ENCODE measurements at regions not wholly inside any gene's neighbourhood (a gene's known extent, or its start where the extent isn't known, plus 50 kb on each side); places are given as distances from the start of the nearest gene placed in this dataset.

DNA sequence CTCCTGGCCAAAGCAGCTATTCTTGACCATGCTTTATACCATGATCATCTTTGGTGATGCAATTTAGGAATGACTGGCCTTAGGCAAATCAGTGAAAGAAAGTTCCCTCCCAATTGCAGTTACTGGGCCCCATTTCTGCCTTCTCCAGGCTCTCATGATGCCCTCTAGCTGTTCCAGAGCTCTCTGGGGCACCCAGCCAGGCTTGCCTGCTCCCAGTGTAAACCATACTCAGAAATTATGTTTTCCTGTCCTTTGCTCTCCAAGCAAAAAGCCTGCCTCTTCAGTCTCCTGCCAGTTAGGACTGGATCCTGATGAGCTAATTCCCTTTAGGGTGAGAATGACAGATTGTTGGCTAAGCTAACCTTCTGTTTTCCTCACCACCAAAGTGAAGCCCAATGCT lies 85.3 kb upstream of the RBPJ start:
- H3K4me1 ChIP-seq (ENCODE audit: insufficient read depth, low read length, severe bottlenecking), result no peaks in the 10 kb centered on the region
- no peaks in the 10 kb centered on the region for H4K20me1 ChIP-seq (ENCODE audit: insufficient read depth, low read length)
- H3K36me3 ChIP-seq (ENCODE audit: insufficient read depth, low read length), result no peaks in the 10 kb centered on the region
- H3K27me3 ChIP-seq (ENCODE audit: insufficient read depth, low read length), result no peaks in the 10 kb centered on the region
- no peak overlapping the region for H3K9ac ChIP-seq (ENCODE audit: low read length)
- H3K4me3 ChIP-seq (ENCODE audit: low read depth, low read length, poor library complexity, severe bottlenecking), result no peak overlapping the region
- H3F3A ChIP-seq (ENCODE audit: insufficient read depth, low read length), result no peaks in the 10 kb centered on the region
- H2AFZ ChIP-seq (ENCODE audit: low read length), result no peak overlapping the region
- H3K4me2 ChIP-seq (ENCODE audit: low read length), result no peak overlapping the region
- TF ChIP-seq EZH2 (IDR thresholded peaks at IDR 0.05; ENCODE audit: borderline replicate concordance, low read length), result no peak
- TF ChIP-seq, protein P1, sequence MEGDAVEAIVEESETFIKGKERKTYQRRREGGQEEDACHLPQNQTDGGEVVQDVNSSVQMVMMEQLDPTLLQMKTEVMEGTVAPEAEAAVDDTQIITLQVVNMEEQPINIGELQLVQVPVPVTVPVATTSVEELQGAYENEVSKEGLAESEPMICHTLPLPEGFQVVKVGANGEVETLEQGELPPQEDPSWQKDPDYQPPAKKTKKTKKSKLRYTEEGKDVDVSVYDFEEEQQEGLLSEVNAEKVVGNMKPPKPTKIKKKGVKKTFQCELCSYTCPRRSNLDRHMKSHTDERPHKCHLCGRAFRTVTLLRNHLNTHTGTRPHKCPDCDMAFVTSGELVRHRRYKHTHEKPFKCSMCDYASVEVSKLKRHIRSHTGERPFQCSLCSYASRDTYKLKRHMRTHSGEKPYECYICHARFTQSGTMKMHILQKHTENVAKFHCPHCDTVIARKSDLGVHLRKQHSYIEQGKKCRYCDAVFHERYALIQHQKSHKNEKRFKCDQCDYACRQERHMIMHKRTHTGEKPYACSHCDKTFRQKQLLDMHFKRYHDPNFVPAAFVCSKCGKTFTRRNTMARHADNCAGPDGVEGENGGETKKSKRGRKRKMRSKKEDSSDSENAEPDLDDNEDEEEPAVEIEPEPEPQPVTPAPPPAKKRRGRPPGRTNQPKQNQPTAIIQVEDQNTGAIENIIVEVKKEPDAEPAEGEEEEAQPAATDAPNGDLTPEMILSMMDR (IDR thresholded peaks at IDR 0.05; ENCODE audit: low read length), result no peak
- H3K27ac ChIP-seq (ENCODE audit: low read depth, low read length, poor library complexity, severe bottlenecking), result no peak overlapping the region
- no peaks in the 10 kb centered on the region for H3K9me3 ChIP-seq (ENCODE audit: low read length)
- no peaks in the 10 kb centered on the region for H3K9me2 ChIP-seq (ENCODE audit: low read depth, low read length)
- no peaks in the 10 kb centered on the region for H3K79me2 ChIP-seq (ENCODE audit: insufficient read depth, low read length)

DNA sequence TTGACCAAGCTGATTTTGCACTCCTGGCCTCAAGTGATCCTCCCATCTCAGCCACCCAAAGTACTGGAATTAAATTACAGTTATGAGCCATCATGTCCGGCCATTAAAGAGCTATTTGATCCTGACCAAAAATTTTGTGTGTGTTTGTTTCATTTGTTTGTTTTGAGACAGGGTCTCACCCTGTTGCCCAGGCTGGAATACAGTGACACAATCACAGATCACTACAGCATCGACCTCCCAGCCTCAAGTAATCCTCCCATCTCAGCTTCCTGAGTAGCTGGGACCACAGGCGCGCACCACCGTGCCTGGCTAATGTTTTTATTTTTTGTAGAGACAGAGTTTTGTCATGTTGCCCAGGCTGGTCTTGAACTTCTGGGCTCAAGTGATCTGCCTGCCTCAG lies 82.9 kb upstream of the RBPJ start:
- Histone ChIP-seq H4K20me1 (ENCODE audit: insufficient read depth, low read length) (no peaks in the 10 kb centered on the region), H3F3A (ENCODE audit: insufficient read depth, low read length) (no peaks in the 10 kb centered on the region), H3K27ac (ENCODE audit: low read depth, low read length, poor library complexity, severe bottlenecking) (no peak overlapping the region), H3K9me2 (ENCODE audit: low read depth, low read length) (no peaks in the 10 kb centered on the region), H3K4me1 (ENCODE audit: insufficient read depth, low read length, severe bottlenecking) (no peaks in the 10 kb centered on the region), H3K4me2 (ENCODE audit: low read length) (no peak overlapping the region), H3K9ac (ENCODE audit: low read length) (no peak overlapping the region), H3K36me3 (ENCODE audit: insufficient read depth, low read length) (no peaks in the 10 kb centered on the region), H3K4me3 (ENCODE audit: low read depth, low read length, poor library complexity, severe bottlenecking) (no peak overlapping the region), H3K27me3 (ENCODE audit: insufficient read depth, low read length) (no peaks in the 10 kb centered on the region), H3K79me2 (ENCODE audit: insufficient read depth, low read length) (no peaks in the 10 kb centered on the region), H3K9me3 (ENCODE audit: low read length) (no peaks in the 10 kb centered on the region), H2AFZ (ENCODE audit: low read length) (no peak overlapping the region)
- TF ChIP-seq, protein P1 (IDR thresholded peaks at IDR 0.05; ENCODE audit: low read length), result no peak
- TF ChIP-seq EZH2 (IDR thresholded peaks at IDR 0.05; ENCODE audit: borderline replicate concordance, low read length), result no peak

DNA sequence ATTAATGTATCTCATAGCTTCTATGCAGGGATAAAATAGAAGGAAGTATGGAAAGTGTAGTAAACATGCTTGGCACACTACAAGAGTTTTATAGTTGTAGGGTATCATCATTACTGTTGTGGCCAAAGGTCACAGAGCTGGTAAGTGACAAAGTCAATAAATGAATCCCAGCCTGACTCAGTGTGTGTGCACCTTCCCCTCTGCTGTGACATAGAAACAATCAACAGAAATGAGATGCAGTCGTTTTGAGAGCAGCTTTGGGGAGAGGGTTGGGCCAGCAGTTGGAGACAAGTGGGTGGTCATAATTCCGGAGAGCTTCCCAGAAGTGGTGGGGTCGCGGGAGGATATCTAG lies 82.4 kb upstream of the RBPJ start:
- Histone ChIP-seq H3K4me1 (ENCODE audit: insufficient read depth, low read length, severe bottlenecking) (no peaks in the 10 kb centered on the region), H3K79me2 (ENCODE audit: insufficient read depth, low read length) (no peaks in the 10 kb centered on the region), H3K9ac (ENCODE audit: low read length) (no peak overlapping the region), H3K4me2 (ENCODE audit: low read length) (no peak overlapping the region), H3K27me3 (ENCODE audit: insufficient read depth, low read length) (no peaks in the 10 kb centered on the region), H3K4me3 (ENCODE audit: low read depth, low read length, poor library complexity, severe bottlenecking) (no peak overlapping the region), H3K27ac (ENCODE audit: low read depth, low read length, poor library complexity, severe bottlenecking) (no peak overlapping the region), H4K20me1 (ENCODE audit: insufficient read depth, low read length) (no peaks in the 10 kb centered on the region), H3F3A (ENCODE audit: insufficient read depth, low read length) (no peaks in the 10 kb centered on the region), H2AFZ (ENCODE audit: low read length) (no peak overlapping the region), H3K36me3 (ENCODE audit: insufficient read depth, low read length) (no peaks in the 10 kb centered on the region), H3K9me3 (ENCODE audit: low read length) (no peaks in the 10 kb centered on the region), H3K9me2 (ENCODE audit: low read depth, low read length) (no peaks in the 10 kb centered on the region)
- TF ChIP-seq EZH2 (IDR thresholded peaks at IDR 0.05; ENCODE audit: borderline replicate concordance, low read length), result no peak

DNA sequence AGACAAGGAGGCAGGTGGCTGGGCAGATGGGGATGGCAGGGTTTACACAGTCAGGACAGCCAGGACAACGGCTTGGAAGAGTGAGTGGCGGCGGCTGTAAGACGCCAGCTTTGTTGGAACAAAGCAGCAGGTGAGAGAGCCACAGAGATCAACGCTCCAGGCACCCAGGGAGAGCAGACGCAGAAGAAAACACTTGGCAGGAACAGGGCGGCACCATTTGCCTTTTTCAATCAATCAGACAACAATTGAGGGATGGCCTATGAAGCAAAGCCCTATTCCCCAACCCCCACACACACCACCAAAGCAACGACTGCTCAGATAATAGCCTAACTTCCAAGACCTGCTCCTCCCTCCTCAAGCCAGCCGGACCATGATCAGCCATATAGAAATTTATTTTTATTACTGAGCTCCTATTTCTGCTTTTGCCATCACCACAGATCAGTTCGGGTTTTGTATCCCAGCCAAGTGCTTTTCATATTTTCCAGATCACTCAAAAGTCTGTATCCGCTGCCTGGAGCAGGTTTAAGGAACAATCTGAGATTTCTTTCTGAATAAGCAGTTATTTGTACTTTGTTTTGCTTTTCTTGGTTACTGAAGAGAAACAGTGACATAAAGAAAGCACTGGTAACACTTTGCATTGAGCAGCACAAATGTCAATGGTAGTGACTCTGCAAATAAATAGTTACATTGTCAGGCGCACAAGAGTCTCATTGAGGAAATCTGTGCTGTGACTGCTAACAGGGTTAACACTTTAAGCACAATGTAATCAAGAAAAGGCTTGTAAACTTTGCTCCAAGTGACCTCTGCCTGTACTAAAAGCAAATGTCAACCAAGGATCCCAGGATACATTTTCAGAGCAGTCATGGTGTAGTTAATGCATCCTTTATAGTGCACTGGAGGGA lies 81.8 kb upstream of the RBPJ start:
- H2AFZ ChIP-seq (ENCODE audit: low read length), result no peak overlapping the region

More for the DNA sequence above, 81.8 kb upstream of the RBPJ start:
- Histone ChIP-seq H3K4me3 (ENCODE audit: low read depth, low read length, poor library complexity, severe bottlenecking) (no peak overlapping the region), H3K9ac (ENCODE audit: low read length) (no peak overlapping the region), H3K4me2 (ENCODE audit: low read length) (no peak overlapping the region), H3K79me2 (ENCODE audit: insufficient read depth, low read length) (no peaks in the 10 kb centered on the region), H3K27me3 (ENCODE audit: insufficient read depth, low read length) (no peaks in the 10 kb centered on the region), H3K9me3 (ENCODE audit: low read length) (no peaks in the 10 kb centered on the region), H3K27ac (ENCODE audit: low read depth, low read length, poor library complexity, severe bottlenecking) (no peak overlapping the region), H3K36me3 (ENCODE audit: insufficient read depth, low read length) (no peaks in the 10 kb centered on the region), H3K4me1 (ENCODE audit: insufficient read depth, low read length, severe bottlenecking) (no peaks in the 10 kb centered on the region), H3F3A (ENCODE audit: insufficient read depth, low read length) (no peaks in the 10 kb centered on the region), H4K20me1 (ENCODE audit: insufficient read depth, low read length) (no peaks in the 10 kb centered on the region), H3K9me2 (ENCODE audit: low read depth, low read length) (no peaks in the 10 kb centered on the region)
- TF ChIP-seq, protein P1 (IDR thresholded peaks at IDR 0.05; ENCODE audit: low read length), result no peak
- TF ChIP-seq EZH2 (IDR thresholded peaks at IDR 0.05; ENCODE audit: borderline replicate concordance, low read length), result no peak

Measured in OCI-LY1 (cell line).